ENCODE measurements at regions not wholly inside any gene's neighbourhood (a gene's known extent, or its start where the extent isn't known, plus 50 kb on each side); places are given as distances from the start of the nearest gene placed in this dataset.

GRCh38 chr12:91355150-91356006 is 172.8 kb upstream of the DCN start:
- TF ChIP-seq CTCF (IDR thresholded peaks at IDR 0.05; ENCODE audit: low read depth, low read length) = peak; percentile 93
- peak; percentile 45 for DNase-seq (ENCODE audit: extremely low read depth, low read depth)

- no peak for DNase-seq (ENCODE audit: extremely low read depth, low read depth)
- no peak for TF ChIP-seq CTCF (IDR thresholded peaks at IDR 0.05; ENCODE audit: low read depth, low read length)
Measured at GRCh38 chr12:91353266-91353665, 170.6 kb upstream of the DCN start.

- no peak for TF ChIP-seq CTCF (IDR thresholded peaks at IDR 0.05; ENCODE audit: low read depth, low read length)
- no peak for DNase-seq (ENCODE audit: extremely low read depth, low read depth)
Measured at GRCh38 chr12:91349476-91349875, 166.9 kb upstream of the DCN start.

GRCh38 chr12:91347481-91348214 is 165.0 kb upstream of the DCN start:
- TF ChIP-seq CTCF (IDR thresholded peaks at IDR 0.05; ENCODE audit: low read depth, low read length) = no peak
- DNase-seq (ENCODE audit: extremely low read depth, low read depth) = no peak

GRCh38 chr12:91346827-91347226 is 164.2 kb upstream of the DCN start:
- DNase-seq (ENCODE audit: extremely low read depth, low read depth) = no peak
- TF ChIP-seq CTCF (IDR thresholded peaks at IDR 0.05; ENCODE audit: low read depth, low read length) = no peak

GRCh38 chr12:91344408-91344807 is 161.8 kb upstream of the DCN start:
- TF ChIP-seq CTCF (IDR thresholded peaks at IDR 0.05; ENCODE audit: low read depth, low read length) = no peak
- DNase-seq (ENCODE audit: extremely low read depth, low read depth) = no peak

GRCh38 chr12:91343010-91343409 is 160.4 kb upstream of the DCN start:
- no peak for DNase-seq (ENCODE audit: extremely low read depth, low read depth)
- no peak for TF ChIP-seq CTCF (IDR thresholded peaks at IDR 0.05; ENCODE audit: low read depth, low read length)
